GM13977 (cell line): ENCODE measurements at regions not wholly inside any gene's neighbourhood (a gene's known extent, or its start where the extent isn't known, plus 50 kb on each side); places are given as distances from the start of the nearest gene placed in this dataset.

Experiments used
- DNase-seq: peaks from one replicate; pipeline ENCODE4 v3.0.0; 2012; ENCODE audit warnings: low spot score
- CTCF ChIP-seq: IDR thresholded peaks from 2 replicates; pipeline ENCODE4 v1.5.1; 2012; ENCODE audit warnings: mild to moderate bottlenecking, control low read depth; ENCODE audit not compliant: insufficient read depth; ENCODE audit errors: extremely low read depth, missing control alignments
- in situ Hi-C: fragments of 300-500 bp; cut with MboI; formaldehyde crosslinking; loops from one replicate; pipeline ENCODE4 v1.12.0; 2022; ENCODE audit warnings: low sequenced_read_pairs, low pct_unique_long_range_greater_than_20kb, mixed read lengths, inconsistent platforms; ENCODE audit not compliant: unreplicated experiment

GRCh38 chr20:60263725-60264709 is 305.8 kb downstream of the CDH26 start:
- no peak for TF ChIP-seq CTCF
- in situ Hi-C loops = no loop called here
- DNase-seq = no peak

GRCh38 chr20:60266177-60266823 is 308.1 kb downstream of the CDH26 start:
- TF ChIP-seq CTCF = no peak
- no peak for DNase-seq
- in situ Hi-C loops = no loop called here

GRCh38 chr20:60268491-60268890 is 310.3 kb downstream of the CDH26 start:
- in situ Hi-C loops = no loop called here
- TF ChIP-seq CTCF = no peak
- no peak for DNase-seq

- in situ Hi-C loops = no loop called here
- TF ChIP-seq CTCF = no peak
- DNase-seq = no peak
These were observed 311.4 kb downstream of the CDH26 start for GRCh38 chr20:60269573-60270162.

- in situ Hi-C loops = no loop called here
- DNase-seq = no peak
- no peak for TF ChIP-seq CTCF
These were observed 312.1 kb downstream of the CDH26 start for GRCh38 chr20:60270341-60270740.

GRCh38 chr20:60271597-60271996 is 313.4 kb downstream of the CDH26 start:
- TF ChIP-seq CTCF = no peak
- in situ Hi-C loops = no loop called here

More at GRCh38 chr20:60271597-60271996, 313.4 kb downstream of the CDH26 start:
- no peak for DNase-seq
